GM23338 (cell line): ENCODE measurements at regions not wholly inside any gene's neighbourhood (a gene's known extent, or its start where the extent isn't known, plus 50 kb on each side); places are given as distances from the start of the nearest gene placed in this dataset. TPM values are rescaled to one million over a fixed set of nuclear protein-coding genes. Genes with fewer than 3 reads are reported as not detected.

Source experiments
- microRNA counts: library from miRNA; unstranded; fragments of <30 nt; microRNA quantifications from one replicate; lab custom pipeline; 2017
- microRNA-seq: library from miRNA; unstranded; fragments of <30 nt; microRNA quantifications from one replicate; pipeline ENCODE4, GENCODE V29; 2017

MicroRNAs in the stretch of these regions (microRNA counts, 767-probe panel; counts per million panel counts)
- microRNA hsa-miR-137 (lab: Ali Mortazavi, UCI) (not detected), microRNA hsa-miR-2682-5p (lab: Ali Mortazavi, UCI) (5,026 counts per million, percentile 20 among the panel's probes with 10 or more counts)

Small RNA genes in the stretch of these regions (microRNA-seq; reads per million reads assigned to microRNA genes)
- gene MIR2682, result not detected
